SK-N-MC (cell line): ENCODE measurements at regions not wholly inside any gene's neighbourhood (a gene's known extent, or its start where the extent isn't known, plus 50 kb on each side); places are given as distances from the start of the nearest gene placed in this dataset.

Source experiments
- EZH2 ChIP-seq: fragments of 200-600 bp; sonication (generic); IDR thresholded peaks from one replicate; pipeline ENCODE4 v1.6.1; 2017; ENCODE audit warnings: antibody characterized with exemption
- POLR2AphosphoS5 ChIP-seq: IDR thresholded peaks from 2 replicates; pipeline ENCODE4 v1.6.1; 2012; ENCODE audit warnings: mild to moderate bottlenecking, low read depth, low read length, borderline replicate concordance

DNA sequence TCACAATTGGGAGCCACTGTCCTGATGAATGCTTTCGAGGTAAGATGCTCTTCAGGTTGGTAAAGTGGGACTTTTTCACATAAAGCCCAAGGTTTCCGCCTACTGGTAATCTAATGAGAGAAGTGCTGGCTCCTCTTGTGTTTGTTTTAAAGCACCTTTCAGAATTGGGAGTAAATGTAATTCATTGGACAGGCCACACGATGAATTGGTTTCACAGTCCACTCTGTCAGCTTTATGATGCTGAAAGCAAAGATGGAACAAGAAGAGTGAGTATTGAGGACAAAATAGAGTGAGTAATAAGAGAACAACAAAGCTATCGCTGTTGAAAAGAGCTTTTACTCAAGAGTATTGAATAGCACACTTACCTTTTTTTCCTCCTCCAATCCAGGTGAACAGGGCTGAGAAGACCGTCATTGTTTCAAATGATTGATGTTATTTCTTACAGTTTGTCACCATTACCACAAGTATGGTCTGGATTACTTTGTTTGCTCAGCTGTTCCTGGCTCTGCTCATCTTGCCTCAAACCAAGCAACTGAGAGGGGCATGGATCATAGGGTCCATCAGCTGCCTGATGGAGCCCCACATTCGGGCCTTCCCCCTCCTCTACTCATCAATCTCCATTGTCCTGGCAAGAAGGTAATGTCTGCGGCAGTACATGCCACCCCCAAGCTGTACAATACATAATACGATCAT, 136.1 kb upstream of the CNTN4 start:
- no peak for TF ChIP-seq POLR2AphosphoS5
- TF ChIP-seq EZH2: no peak
